GM18951 (cell line): ENCODE measurements at regions not wholly inside any gene's neighbourhood (a gene's known extent, or its start where the extent isn't known, plus 50 kb on each side); places are given as distances from the start of the nearest gene placed in this dataset.
"Not testable (repeated sequence)": the region's sequence is repeated elsewhere in the genome, so short reads cannot be mapped to it uniquely, and the experiment has no call there.

Source experiments
- POLR2A ChIP-seq: IDR thresholded peaks from 4 replicates; pipeline ENCODE4 v1.6.1; 2011; ENCODE audit warnings: mild to moderate bottlenecking; ENCODE audit not compliant: insufficient read length, insufficient read depth; ENCODE audit errors: extremely low read depth
- in situ Hi-C: fragments of 300-500 bp; cut with MboI; formaldehyde crosslinking; loops from one replicate; pipeline ENCODE4 v1.12.0; 2022; ENCODE audit warnings: low sequenced_read_pairs, mixed read lengths, inconsistent platforms; ENCODE audit not compliant: unreplicated experiment

DNA sequence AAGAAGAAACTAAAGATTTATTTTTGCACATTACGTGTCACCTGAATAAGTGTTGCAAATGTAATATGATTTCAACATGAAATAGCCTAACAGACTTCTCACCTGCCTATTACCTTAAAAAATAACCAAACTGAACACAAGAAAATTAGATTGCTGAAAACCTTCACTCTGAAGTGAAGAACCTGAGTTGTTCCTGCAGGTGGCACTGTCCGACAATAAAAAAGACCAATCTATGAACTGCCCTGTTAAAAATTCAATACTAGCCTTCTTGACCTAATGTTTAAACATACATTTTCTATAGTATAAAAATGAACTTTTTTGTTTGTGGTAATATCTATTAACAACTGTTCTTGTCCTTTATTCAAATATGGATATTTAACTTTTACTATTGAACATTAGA lies 69.2 kb upstream of the PNPLA4 start:
- in situ Hi-C loops: no loop called here
- TF ChIP-seq POLR2A: no peak

DNA sequence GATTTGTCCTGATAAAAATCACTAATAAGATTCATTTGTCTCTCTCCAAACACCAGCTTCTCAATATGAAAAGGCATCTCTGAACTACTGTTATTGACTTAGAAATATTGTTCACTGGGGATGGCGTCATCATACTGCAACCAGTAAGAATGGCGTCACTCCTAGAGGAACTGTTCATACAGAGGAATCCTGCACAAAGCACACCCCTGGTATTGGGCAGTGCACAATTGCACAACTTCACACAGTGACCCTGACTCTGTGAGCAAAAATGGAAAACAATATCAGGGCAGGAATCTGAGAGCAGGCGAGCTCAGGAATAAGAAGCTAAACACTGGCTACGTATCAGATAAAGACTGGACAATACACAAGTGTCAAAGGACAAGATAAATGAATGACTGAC lies 66.7 kb upstream of the PNPLA4 start:
- no peak for TF ChIP-seq POLR2A
- in situ Hi-C loops: no loop called here

DNA sequence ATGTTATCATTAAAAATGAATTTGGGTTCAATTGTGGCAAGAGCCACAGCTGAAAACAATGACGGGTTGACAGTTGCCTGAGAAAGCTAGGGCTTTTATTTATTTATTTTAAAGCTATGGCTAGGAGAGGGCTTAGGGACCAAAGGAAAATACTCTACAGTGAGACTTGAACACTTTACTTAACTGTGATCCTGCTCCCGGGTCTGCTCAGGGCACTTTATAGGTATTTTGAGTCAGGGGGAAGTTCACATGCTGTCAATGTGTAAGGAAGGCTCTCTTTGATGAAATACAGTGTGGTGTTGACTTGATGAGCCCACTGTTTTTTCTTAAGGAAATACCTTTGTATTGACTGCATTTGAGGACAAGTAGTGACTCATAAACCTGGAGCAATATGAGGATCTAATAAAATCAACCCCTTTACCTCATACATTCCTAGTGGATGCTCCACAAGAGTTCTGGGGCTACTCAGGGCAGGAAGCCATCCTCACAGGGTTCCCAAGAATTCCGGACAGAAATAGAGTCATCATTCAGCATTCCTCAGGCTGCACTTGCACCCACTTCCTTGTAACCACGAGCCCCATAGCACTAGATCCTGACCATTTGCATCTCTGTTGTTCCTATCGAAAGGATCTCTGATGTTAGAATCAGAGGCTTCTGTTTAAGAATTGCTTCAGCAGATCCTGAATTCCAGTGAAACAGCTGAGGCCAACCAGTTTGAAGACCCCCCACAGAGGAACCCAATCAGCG lies 61.0 kb upstream of the PNPLA4 start:
- in situ Hi-C loops: not testable (repeated sequence)

DNA sequence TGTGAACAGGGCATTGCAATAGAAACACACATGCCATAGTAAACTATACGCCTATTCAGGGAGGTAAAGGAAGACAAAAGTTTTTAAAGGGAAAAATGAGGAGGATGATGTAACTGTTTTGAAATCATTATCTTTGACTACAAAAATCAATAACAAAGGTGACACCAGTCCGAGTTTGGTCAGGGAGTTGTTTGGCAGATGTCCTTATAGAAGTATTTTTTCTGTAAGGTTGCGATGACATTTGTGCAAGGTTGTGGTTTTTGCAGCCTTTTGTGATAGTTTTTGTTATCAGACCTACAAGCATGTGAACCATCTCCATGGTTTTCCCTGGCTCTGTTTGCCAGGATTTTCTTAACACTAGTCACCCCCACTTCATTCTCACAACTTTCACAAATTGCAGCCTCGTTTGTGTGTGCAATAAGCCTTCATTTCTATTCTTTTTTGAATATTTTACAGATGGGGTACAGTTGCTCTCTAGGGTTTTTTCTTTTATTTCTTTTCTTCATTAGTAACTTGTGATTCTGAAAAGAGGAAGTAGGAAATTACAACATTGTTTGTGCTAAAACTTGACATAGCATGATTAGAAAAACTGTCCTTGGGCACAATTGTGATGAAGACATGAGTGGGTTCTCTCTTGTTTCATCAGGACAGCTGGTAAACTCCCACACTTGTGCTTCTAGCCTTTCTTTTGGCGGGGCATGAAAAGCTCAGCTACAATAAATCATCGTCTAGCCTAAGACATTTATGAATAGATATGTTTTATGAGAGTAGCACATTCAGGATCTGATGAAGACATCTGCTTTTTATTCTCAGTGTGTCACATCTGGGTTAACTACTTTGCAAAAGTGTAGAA lies 60.2 kb upstream of the PNPLA4 start:
- in situ Hi-C loops: no loop called here
- TF ChIP-seq POLR2A: no peak

DNA sequence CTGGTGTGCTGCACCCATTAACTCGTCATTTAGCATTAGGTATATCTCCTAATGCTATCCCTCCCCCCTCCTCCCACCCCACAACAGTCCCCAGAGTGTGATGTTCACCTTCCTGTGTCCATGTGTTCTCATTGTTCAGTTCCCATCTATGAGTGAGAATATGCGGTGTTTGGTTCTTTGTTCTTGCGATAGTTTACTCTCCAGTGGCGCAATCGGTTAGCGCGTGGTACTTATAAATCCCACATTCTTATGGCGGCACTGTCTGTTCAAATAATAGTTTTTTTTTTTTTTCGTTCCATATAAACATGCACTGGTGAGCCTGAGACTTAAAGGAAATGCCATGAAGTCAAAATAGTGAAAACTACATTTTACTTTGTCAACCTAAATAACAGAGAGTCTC lies 59.5 kb upstream of the PNPLA4 start:
- in situ Hi-C loops: not testable (repeated sequence)

DNA sequence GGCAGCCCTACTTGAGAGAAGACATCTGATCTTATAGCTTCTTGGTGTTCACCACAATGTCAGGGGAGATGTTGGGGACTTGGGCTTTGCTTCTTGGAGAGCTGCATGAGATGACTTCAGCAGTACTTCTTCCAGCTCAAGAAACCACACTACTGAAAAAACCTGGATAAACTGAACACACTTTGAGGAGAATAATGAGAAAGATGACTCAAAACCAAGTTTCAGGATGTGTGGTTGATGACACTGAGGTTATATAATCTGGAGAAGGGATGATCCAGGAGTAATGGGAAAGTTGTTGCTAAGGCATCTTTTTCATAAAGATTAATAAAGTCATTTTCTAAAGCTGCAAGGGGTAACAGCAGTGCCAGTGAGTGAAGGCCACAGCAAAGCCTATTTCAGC lies 58.4 kb upstream of the PNPLA4 start:
- TF ChIP-seq POLR2A: no peak
- in situ Hi-C loops: no loop called here

DNA sequence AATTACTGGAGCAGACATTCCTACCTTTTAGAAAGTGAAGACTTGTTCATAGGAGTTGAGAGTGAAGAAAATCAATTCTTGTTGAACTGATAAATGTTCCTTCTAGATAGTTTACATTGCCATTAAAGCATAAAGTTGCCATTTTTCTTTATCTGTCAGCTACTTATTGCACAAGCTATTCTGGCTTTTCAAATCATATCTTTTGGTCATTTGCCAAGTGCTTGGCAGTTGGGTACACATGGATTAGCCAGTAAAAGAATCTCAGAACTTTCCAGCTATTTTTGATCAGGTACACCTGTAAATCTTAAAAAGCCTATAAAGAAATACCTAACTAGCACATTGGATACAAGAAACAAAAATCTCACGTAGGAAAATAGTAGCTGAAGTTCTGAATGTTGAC lies 56.4 kb upstream of the PNPLA4 start:
- in situ Hi-C loops: no loop called here
- TF ChIP-seq POLR2A: no peak
